ENCODE measurements at regions not wholly inside any gene's neighbourhood (a gene's known extent, or its start where the extent isn't known, plus 50 kb on each side); places are given as distances from the start of the nearest gene placed in this dataset.

GRCh38 chr5:89273289-89273688 is 390.3 kb upstream of the MEF2C start:
- DNase-seq (ENCODE audit: low spot score): no peak
- CTCF ChIA-PET: interaction anchor here (0.7 kb wide), 1 partner anchor 458 kb away, joined by 3 read pairs; no protein-coding TSS in a partner anchor
- POLR2A ChIA-PET (ENCODE audit: low non-redundant PET): no interaction called here
- H3K27ac ChIP-seq: no peak overlapping the region
- no peak for TF ChIP-seq CTCF (conservative IDR thresholded peaks at IDR 0.05; ENCODE audit: low read depth)

DNA sequence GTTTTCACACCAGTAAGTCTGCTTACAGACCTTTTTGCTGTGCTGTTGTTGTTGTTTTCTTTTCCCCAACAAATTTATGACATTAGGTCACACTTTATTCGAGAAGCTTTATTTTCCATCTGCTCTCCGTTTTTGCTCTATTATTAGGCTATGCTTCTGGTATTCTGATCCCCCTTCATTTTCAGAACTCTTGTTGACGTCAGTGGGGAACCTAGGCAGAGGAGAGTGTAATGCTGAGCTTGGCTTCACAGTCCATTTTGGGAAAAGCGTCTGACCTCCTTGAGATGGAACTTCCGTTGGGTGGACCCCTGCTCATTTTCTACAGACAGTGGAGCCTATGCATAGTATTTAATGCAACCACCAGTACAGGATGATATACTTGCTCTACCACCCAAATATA is 387.9 kb upstream of the MEF2C start:
- CTCF ChIA-PET: interaction anchor here (0.6 to 0.7 kb wide), 2 partner anchors 1291 to 1532 kb away, joined by 3 read pairs; no protein-coding TSS in a partner anchor
- H3K27ac ChIP-seq: no peak overlapping the region
- TF ChIP-seq CTCF (conservative IDR thresholded peaks at IDR 0.05; ENCODE audit: low read depth): no peak
- POLR2A ChIA-PET (ENCODE audit: low non-redundant PET): no interaction called here
- DNase-seq (ENCODE audit: low spot score): no peak

GRCh38 chr5:89269721-89270120 is 386.7 kb upstream of the MEF2C start:
- no peak for TF ChIP-seq CTCF (conservative IDR thresholded peaks at IDR 0.05; ENCODE audit: low read depth)
- CTCF ChIA-PET: interaction anchor here (0.6 kb wide), 1 partner anchor 268 kb away, joined by 3 read pairs; no protein-coding TSS in a partner anchor
- no peak for DNase-seq (ENCODE audit: low spot score)
- POLR2A ChIA-PET (ENCODE audit: low non-redundant PET): no interaction called here
- no peak overlapping the region for H3K27ac ChIP-seq

DNA sequence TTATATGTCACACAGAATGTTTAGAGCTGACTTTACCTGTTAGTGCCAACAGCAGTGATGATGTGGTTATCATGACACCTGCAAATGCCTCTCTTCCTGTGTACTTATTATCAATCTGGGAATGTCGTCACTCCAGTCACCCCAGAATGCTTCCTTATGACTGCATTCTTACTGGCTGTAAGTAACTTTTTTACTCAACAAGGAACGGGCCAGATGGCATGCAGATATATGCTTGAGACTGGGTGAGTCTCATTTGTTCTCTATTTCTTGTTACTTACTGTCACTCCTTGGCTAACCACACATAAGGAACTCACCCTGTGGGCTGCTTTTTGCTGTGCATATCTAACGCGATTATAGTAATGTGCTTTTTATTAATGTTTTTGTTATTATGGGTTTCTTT is 385.5 kb upstream of the MEF2C start:
- POLR2A ChIA-PET (ENCODE audit: low non-redundant PET): no interaction called here
- CTCF ChIA-PET: no interaction called here
- no peak for TF ChIP-seq CTCF (conservative IDR thresholded peaks at IDR 0.05; ENCODE audit: low read depth)
- no peak for DNase-seq (ENCODE audit: low spot score)
- no peak overlapping the region for H3K27ac ChIP-seq

DNA sequence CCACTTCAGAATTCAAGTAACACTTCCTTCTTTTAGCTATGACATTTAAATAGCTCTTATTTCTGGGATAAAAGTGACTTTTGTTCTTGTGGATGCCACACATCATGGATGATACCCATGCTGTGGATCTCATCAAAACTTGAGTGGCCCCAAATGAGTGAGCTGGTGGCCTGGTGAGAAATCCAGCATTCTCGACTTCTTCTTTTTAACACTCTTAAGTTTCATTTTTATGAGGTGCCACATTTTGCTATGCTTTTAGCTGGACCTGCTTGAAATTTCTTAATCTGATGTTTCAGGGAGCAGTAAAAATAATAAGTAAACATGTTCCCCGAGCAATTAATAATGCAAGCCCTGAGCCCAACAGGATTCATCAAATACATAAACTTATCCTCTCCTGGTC is 384.8 kb upstream of the MEF2C start:
- TF ChIP-seq CTCF (conservative IDR thresholded peaks at IDR 0.05; ENCODE audit: low read depth): no peak
- no peak overlapping the region for H3K27ac ChIP-seq
- ChIA-PET POLR2A (ENCODE audit: low non-redundant PET) (no interaction called here), CTCF (no interaction called here)
- DNase-seq (ENCODE audit: low spot score): no peak

DNA sequence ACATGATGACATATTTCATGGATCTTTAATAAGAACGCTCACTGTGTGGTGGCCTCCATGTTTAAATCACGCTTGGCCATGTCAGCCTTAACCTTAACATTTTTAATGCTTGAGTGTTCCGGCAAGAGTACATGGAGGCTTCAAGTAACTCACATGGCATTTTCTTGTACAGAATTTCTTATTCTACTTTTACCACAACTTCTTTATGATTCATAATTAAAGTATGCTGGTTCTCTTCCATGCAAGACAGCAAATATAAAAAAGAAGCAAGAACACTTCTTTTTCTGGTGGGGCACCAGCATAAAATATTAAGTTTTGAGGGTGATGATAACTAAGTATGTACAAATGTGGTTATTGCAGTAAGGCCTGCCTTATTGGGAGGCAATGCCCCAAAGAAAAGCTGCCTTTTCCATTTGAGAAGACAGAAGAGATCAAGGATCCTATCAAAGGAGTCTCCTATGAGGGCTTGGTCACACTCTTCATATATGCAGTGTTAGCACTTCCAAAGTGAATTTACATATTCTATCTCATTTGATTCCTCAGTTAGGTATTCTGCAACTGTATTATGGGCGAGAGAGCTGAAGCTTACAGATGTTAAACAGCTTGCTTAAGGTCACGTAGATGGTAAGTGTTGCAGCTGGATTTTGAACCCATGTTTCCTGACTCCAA is 382.7 kb upstream of the MEF2C start:
- ChIA-PET CTCF (interaction anchor here (0.6 to 0.7 kb wide), 2 partner anchors 29 to 466 kb away, joined by 3 to 5 read pairs; no protein-coding TSS in a partner anchor), POLR2A (ENCODE audit: low non-redundant PET) (no interaction called here)
- no peak for DNase-seq (ENCODE audit: low spot score)
- no peak for TF ChIP-seq CTCF (conservative IDR thresholded peaks at IDR 0.05; ENCODE audit: low read depth)
- H3K27ac ChIP-seq: no peak overlapping the region
